HCT116 (cell line): ENCODE measurements at regions not wholly inside any gene's neighbourhood (a gene's known extent, or its start where the extent isn't known, plus 50 kb on each side); places are given as distances from the start of the nearest gene placed in this dataset.

Experiments used
- ATAC-seq: fragments of 200-7000 bp; cut with Tn5 transposase; 2 replicates; pipeline ENCODE4 v1.9.1; 2020; ENCODE audit warnings: mild to moderate bottlenecking, moderate library complexity
- BruUV-seq: library from RNA; stranded (reverse); fragments of 400-500 nt; replicated peaks from 2 replicates; lab custom pipeline; 2021; lab: Mats Ljungman, UMichigan
- CTCF ChIA-PET: fragments of 300-600 bp; sonication (Branson Sonifier 250); formaldehyde crosslinking; loops from one replicate; lab custom pipeline; 2021; ENCODE audit warnings: antibody characterized with exemption; lab: Charles Lee
- POLR2A ChIA-PET: fragments of 300-600, 350-600 bp; sonication (Branson Sonifier 250); formaldehyde crosslinking; loops from one replicate; lab custom pipeline; 2021; ENCODE audit warnings: antibody characterized with exemption; lab: Charles Lee
- RAD21 ChIA-PET, 2 experiments: fragments of 300-600 bp; sonication (Branson Sonifier 250); formaldehyde crosslinking; loops; one replicate each; lab custom pipeline; 2023; ENCODE audit warnings: low total read pairs in 2 of 2; ENCODE audit not compliant: uncharacterized antibody in 2 of 2, unreplicated experiment in 2 of 2, low non-redundant PET in 1 of 2; lab: Charles Lee
- DNase-seq: peaks from one replicate; pipeline ENCODE4 v3.0.0-alpha.2; 2010; ENCODE audit warnings: low read depth, low spot score
- H2AFZ ChIP-seq: fragments of 200-600 bp; shearing (Covaris generic), sonication (generic); 2 replicates; pipeline ENCODE4 v1.6.1; 2017; ENCODE audit warnings: low read depth, mixed run types, mixed read lengths, antibody characterized with exemption, low read length; ENCODE audit not compliant: poor library complexity, severe bottlenecking
- H3K27ac ChIP-seq: 2 replicates; pipeline ENCODE4 v1.5.1; 2012; ENCODE audit warnings: low read depth, low read length
- H3K27me3 ChIP-seq: fragments of 200-600 bp; sonication (generic); 2 replicates; pipeline ENCODE4 v1.6.1; 2016; ENCODE audit warnings: mixed run types, low read length, mixed read lengths; ENCODE audit not compliant: insufficient read depth
- H3K36me3 ChIP-seq, 2 experiments: fragments of 200-500 bp in 1 of 2; fragments of 200-600 bp in 1 of 2; sonication (Bioruptor generic) in 1 of 2; sonication (generic) in 1 of 2; 2 replicates each; pipeline versions ENCODE4 v1.5.1 to v1.6.1; 2014 to 2016; ENCODE audit warnings: low read length in 2 of 2, inconsistent platforms in 1 of 2, mixed read lengths in 1 of 2, mixed run types in 1 of 2; ENCODE audit not compliant: insufficient read depth in 2 of 2, control insufficient read depth in 1 of 2
- H3K4me1 ChIP-seq, 2 experiments: fragments of 200-600 bp in 1 of 2; sonication (generic) in 1 of 2; 2 replicates each; pipeline versions ENCODE4 v1.5.1 to v1.6.1; 2012 to 2017; ENCODE audit warnings: low read length in 2 of 2, inconsistent platforms in 1 of 2, mild to moderate bottlenecking in 1 of 2, mixed read lengths in 1 of 2, mixed run types in 1 of 2, moderate library complexity in 1 of 2; ENCODE audit not compliant: insufficient read depth in 2 of 2, control insufficient read depth in 1 of 2
- H3K4me2 ChIP-seq: fragments of 200-600 bp; sonication (generic); 2 replicates; pipeline ENCODE4 v1.6.1; 2017; ENCODE audit warnings: mixed run types, low read length, mixed read lengths
- H3K4me3 ChIP-seq, 2 experiments: fragments of 200-600 bp in 1 of 2; sonication (generic) in 1 of 2; replicated peaks in 1 of 2; 2 replicates each; pipeline ENCODE4 v1.5.1; 2011 to 2016; ENCODE audit warnings: low read length in 2 of 2, control low read depth in 1 of 2, low read depth in 1 of 2, mild to moderate bottlenecking in 1 of 2, mixed read lengths in 1 of 2, mixed run types in 1 of 2
- H3K79me2 ChIP-seq: fragments of 200-600 bp; sonication (generic); 2 replicates; pipeline ENCODE4 v1.6.1; 2017; ENCODE audit warnings: mild to moderate bottlenecking, mixed run types, low read length, moderate library complexity, mixed read lengths; ENCODE audit not compliant: insufficient read depth
- H3K9ac ChIP-seq: fragments of 200-600 bp; sonication (generic); 2 replicates; pipeline ENCODE4 v1.6.1; 2016; ENCODE audit warnings: low read length, mixed read lengths
- H3K9me2 ChIP-seq: fragments of 200-600 bp; sonication (generic), shearing (Covaris generic); 2 replicates; pipeline ENCODE4 v1.6.1; 2017; ENCODE audit warnings: mixed run types, mild to moderate bottlenecking, moderate library complexity; ENCODE audit not compliant: insufficient read depth
- H3K9me3 ChIP-seq, 2 experiments: fragments of 200-500 bp in 1 of 2; fragments of 200-600 bp in 1 of 2; sonication (Bioruptor generic) in 1 of 2; sonication (generic) in 1 of 2; 2 replicates each; pipeline ENCODE4 v1.6.1; 2014 to 2017; ENCODE audit warnings: low read length in 2 of 2, mixed read lengths in 2 of 2, inconsistent platforms in 1 of 2, low read depth in 1 of 2, mild to moderate bottlenecking in 1 of 2, mixed run types in 1 of 2, moderate library complexity in 1 of 2; ENCODE audit not compliant: control insufficient read depth in 1 of 2, insufficient read depth in 1 of 2
- H4K20me1 ChIP-seq: fragments of 200-600 bp; sonication (generic), shearing (Covaris generic); 2 replicates; pipeline ENCODE4 v1.6.1; 2017; ENCODE audit warnings: mixed run types, mild to moderate bottlenecking, moderate library complexity; ENCODE audit not compliant: insufficient read depth
- CEBPB ChIP-seq: IDR thresholded peaks from 2 replicates; pipeline ENCODE4 v1.6.1; 2012; ENCODE audit warnings: low read depth
- JUND ChIP-seq: IDR thresholded peaks from 2 replicates; pipeline ENCODE4 v1.6.1; 2012
- POLR2A ChIP-seq: IDR thresholded peaks from 2 replicates; pipeline ENCODE4 v1.7.0; 2011; ENCODE audit warnings: borderline replicate concordance; ENCODE audit not compliant: insufficient read depth, insufficient read length; ENCODE audit errors: extremely low read depth
- RAD21 ChIP-seq: IDR thresholded peaks from 2 replicates; pipeline ENCODE4 v1.6.1; 2012; ENCODE audit warnings: low read depth, mild to moderate bottlenecking
- TCF7L2 ChIP-seq: IDR thresholded peaks from 2 replicates; pipeline ENCODE4 v1.7.0; 2011; ENCODE audit warnings: borderline replicate concordance, inconsistent platforms; ENCODE audit not compliant: insufficient read depth, insufficient read length; ENCODE audit errors: extremely low read depth
- intact Hi-C: fragments of 100-400 bp; cut with micrococcal nuclease; formaldehyde crosslinking; loops from 2 replicates; pipeline ENCODE4 v1.10.0; 2022
- TF ChIP-seq, protein P1 (sequence below): IDR thresholded peaks from 2 replicates; pipeline ENCODE4 v1.6.1; 2012

DNA sequence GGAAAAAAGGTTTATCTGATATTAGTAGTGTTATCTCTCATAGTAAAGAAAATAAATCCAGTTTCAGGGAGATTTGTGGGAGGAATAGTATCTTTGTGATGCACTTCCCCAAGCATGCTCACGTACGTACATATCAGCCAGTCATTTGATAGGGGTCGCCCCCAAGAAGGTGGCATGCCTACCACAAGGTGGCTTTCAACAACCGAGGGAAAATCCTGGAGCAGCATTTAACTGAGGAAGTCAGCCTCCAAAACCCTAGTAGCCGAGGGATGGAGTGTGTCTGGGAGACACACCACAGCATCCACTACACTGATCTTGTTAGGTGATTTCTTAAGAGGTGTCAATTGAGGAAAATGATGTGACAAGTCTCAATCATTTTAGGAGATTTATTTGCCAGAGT, 623.9 kb downstream of the NYAP2 start (continued):
- no peak for TF ChIP-seq TCF7L2
- TF ChIP-seq JUND = no peak

DNA sequence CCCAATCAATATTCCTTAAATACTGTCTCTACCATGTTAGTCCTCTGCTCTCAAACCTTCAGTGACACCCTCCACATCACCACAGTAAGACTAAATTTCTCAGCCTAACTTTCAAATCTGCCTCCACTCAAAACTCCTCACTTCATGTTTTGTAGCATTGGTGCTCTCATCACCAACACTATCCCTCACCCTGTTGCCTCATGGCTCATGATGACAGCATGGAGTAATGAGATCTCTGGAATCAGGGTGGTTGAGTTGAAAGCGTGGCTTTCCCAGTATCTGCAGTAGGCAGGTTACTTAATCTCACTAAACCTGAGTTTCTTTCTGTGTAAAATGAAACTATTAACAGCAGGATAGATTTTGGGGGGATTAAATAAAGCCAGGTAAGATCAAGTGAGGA, 621.4 kb downstream of the NYAP2 start:
- no peak overlapping the region for H3K4me2 ChIP-seq
- H4K20me1 ChIP-seq = no peaks in the 10 kb centered on the region
- no peak overlapping the region for H2AFZ ChIP-seq
- no peak overlapping the region for H3K4me3 ChIP-seq
- peaks cover 8 to 12% of the 10 kb centered on the region in 2 experiments; a peak in 3 of 4 replicates for H3K4me1 ChIP-seq
- H3K27ac ChIP-seq = no peak overlapping the region
- CTCF ChIA-PET = no interaction called here
- TF ChIP-seq, protein P1, sequence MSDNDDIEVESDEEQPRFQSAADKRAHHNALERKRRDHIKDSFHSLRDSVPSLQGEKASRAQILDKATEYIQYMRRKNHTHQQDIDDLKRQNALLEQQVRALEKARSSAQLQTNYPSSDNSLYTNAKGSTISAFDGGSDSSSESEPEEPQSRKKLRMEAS = no peak
- TF ChIP-seq JUND (no peak), CEBPB (no peak), RAD21 (no peak)
- no TSS peak for BruUV-seq
- intact Hi-C loops = no loop called here
- POLR2A ChIA-PET = no interaction called here
- peaks cover 0 to 6% of the 10 kb centered on the region in 2 experiments; a peak in 1 of 4 replicates for H3K36me3 ChIP-seq
- H3K9me2 ChIP-seq = no peaks in the 10 kb centered on the region
- RAD21 ChIA-PET = no interaction called here
- peaks cover 0 to 7% of the 10 kb centered on the region in 2 experiments; a peak in 1 of 4 replicates for H3K9me3 ChIP-seq
- no peaks in the 10 kb centered on the region for H3K27me3 ChIP-seq
- no peak for DNase-seq
- no peaks in the 10 kb centered on the region for H3K79me2 ChIP-seq
- no peak for ATAC-seq
- H3K9ac ChIP-seq = no peak overlapping the region

DNA sequence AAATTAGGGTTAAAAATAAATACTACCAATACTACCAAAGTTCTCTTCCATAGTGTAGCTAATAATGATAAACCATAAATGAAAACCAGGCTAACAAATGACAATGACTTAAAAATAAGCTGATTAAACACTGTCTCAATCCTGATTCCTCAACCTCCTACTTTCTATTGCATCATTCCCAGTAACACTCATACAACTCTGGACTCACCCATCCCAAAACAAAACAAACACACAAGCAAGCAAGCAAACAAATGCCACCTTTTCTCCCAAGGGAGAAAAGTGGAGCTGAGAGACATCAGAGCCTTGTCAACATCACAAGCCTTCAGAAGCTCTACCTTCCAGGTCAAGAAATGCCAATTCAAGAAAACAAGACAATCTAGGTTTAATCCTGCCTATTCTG, 620.7 kb downstream of the NYAP2 start:
- intact Hi-C loops = no loop called here
- H3K4me3 ChIP-seq = no peak overlapping the region
- ChIA-PET RAD21 (no interaction called here), POLR2A (no interaction called here), CTCF (no interaction called here)
- no peaks in the 10 kb centered on the region for H3K27me3 ChIP-seq
- peaks cover 8 to 12% of the 10 kb centered on the region in 2 experiments; a peak in 3 of 4 replicates for H3K4me1 ChIP-seq
- no peak overlapping the region for H2AFZ ChIP-seq
- no peak for ATAC-seq
- H3K9me3 ChIP-seq = peaks cover 0 to 7% of the 10 kb centered on the region in 2 experiments; a peak in 1 of 4 replicates
- no peak overlapping the region for H3K4me2 ChIP-seq
- H3K27ac ChIP-seq = peak overlapping the region; percentile 19; the same call in 1 of the 2 replicates
- H3K9ac ChIP-seq = no peak overlapping the region
- H3K9me2 ChIP-seq = no peaks in the 10 kb centered on the region; the same call in 1 of the 2 replicates
- no peaks in the 10 kb centered on the region for H4K20me1 ChIP-seq
- no peaks in the 10 kb centered on the region for H3K79me2 ChIP-seq
- H3K36me3 ChIP-seq = peaks cover 0 to 6% of the 10 kb centered on the region in 2 experiments; a peak in 1 of 4 replicates
- no TSS peak for BruUV-seq
- TF ChIP-seq TCF7L2 = no peak
- 0 out of 2 replicates have a peak, but pooled peaks have one; percentile 49 for TF ChIP-seq CEBPB
- TF ChIP-seq POLR2A = no peak
- DNase-seq = no peak
